Right atrium auricular region (tissue), 2 donors: ENCODE measurements at regions not wholly inside any gene's neighbourhood (a gene's known extent, or its start where the extent isn't known, plus 50 kb on each side); places are given as distances from the start of the nearest gene placed in this dataset.
"Not testable (repeated sequence)": the region's sequence is repeated elsewhere in the genome, so short reads cannot be mapped to it uniquely, and the experiment has no call there.

Experiments
- DNase-seq: peaks from one replicate; pipeline ENCODE4 v3.0.0-alpha.2; 2019; ENCODE audit warnings: low spot score
- H3K27ac ChIP-seq, 2 donors: fragments of 200-600 bp; sonication (generic); 1 replicate in 1 of 2; 2 replicates in 1 of 2; pipeline ENCODE4 v1.5.1; 2016 to 2019
- H3K27me3 ChIP-seq, 2 donors: fragments of 200-600 bp; sonication (generic); one replicate each; pipeline versions ENCODE4 v1.5.1 to v1.6.0; 2017 to 2019
- H3K36me3 ChIP-seq: fragments of 200-600 bp; sonication (generic); one replicate; pipeline ENCODE4 v1.5.1; 2016
- H3K4me1 ChIP-seq, 2 donors: fragments of 200-600 bp; sonication (generic); one replicate each; pipeline versions ENCODE4 v1.5.1 to v1.6.0; 2017 to 2019
- H3K4me3 ChIP-seq, 2 donors: fragments of 200-600 bp; sonication (generic); 1 replicate in 1 of 2; 2 replicates in 1 of 2; pipeline ENCODE4 v1.5.1; 2017 to 2019; ENCODE audit warnings: mild to moderate bottlenecking in 1 of 2, moderate library complexity in 1 of 2
- H3K9me3 ChIP-seq, 2 donors: fragments of 200-600 bp; sonication (generic); one replicate each; pipeline ENCODE4 v1.5.1; 2019
- TF ChIP-seq, protein P1 (sequence below), 2 donors: fragments of 200-600 bp; sonication (generic); IDR thresholded peaks; one replicate each; pipeline ENCODE4 v1.5.1; 2019; ENCODE audit warnings: antibody characterized with exemption in 2 of 2

DNA sequence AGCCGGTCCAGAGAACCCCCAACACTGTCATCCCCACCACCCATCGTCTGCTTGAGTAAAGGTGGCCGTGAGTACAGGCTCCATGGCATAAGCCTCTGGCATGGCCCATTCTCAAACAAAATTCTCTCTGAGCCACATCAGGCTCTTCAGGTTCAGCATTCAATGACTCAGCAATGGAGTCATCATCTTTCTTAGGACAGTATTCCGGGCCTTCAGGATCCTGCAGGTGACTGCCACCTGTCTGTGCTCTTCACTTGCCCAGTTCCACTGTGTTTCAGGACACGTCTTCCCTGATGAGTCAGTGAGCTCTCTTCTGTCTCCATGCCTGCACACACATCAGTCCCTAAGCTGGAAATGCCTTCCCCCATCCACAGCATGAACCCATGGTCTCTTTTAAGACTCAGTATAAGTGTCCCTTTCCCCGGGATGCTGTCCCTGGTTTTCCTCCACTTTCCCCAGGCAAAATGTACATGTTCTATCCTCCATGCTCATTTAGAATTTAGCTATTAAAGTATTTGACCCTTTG is 81.1 kb upstream of the FGGY start:
- Histone ChIP-seq H3K9me3 (no peaks in the 10 kb centered on the region), H3K36me3 (no peaks in the 10 kb centered on the region), H3K27me3 (no peaks in the 10 kb centered on the region), H3K27ac (no peak overlapping the region), H3K4me3 (no peak overlapping the region), H3K4me1 (no peaks in the 10 kb centered on the region)
- TF ChIP-seq, protein P1, sequence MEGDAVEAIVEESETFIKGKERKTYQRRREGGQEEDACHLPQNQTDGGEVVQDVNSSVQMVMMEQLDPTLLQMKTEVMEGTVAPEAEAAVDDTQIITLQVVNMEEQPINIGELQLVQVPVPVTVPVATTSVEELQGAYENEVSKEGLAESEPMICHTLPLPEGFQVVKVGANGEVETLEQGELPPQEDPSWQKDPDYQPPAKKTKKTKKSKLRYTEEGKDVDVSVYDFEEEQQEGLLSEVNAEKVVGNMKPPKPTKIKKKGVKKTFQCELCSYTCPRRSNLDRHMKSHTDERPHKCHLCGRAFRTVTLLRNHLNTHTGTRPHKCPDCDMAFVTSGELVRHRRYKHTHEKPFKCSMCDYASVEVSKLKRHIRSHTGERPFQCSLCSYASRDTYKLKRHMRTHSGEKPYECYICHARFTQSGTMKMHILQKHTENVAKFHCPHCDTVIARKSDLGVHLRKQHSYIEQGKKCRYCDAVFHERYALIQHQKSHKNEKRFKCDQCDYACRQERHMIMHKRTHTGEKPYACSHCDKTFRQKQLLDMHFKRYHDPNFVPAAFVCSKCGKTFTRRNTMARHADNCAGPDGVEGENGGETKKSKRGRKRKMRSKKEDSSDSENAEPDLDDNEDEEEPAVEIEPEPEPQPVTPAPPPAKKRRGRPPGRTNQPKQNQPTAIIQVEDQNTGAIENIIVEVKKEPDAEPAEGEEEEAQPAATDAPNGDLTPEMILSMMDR (IDR thresholded peaks at IDR 0.05): no peak
- DNase-seq: no peak

DNA sequence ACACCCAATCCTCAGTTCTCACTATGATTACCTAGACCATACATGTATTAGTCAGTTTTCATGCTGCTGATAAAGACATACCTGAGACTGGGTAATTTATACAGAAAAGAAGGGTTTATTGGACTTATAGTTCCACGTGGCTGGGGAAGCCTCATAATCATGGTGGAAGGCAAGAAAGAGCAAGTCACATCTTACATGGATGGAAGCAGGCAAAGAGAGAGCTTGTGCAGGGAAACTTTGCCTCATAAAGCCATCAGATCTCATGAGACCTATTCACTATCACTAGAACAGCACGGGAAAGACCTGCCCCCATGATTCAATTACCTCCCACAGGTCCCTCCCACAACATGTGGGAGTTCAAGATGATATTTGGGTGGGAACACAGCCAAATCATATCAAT is 79.5 kb upstream of the FGGY start:
- not testable (repeated sequence) for H3K9me3 ChIP-seq, H3K36me3 ChIP-seq, H3K4me3 ChIP-seq, H3K27ac ChIP-seq, DNase-seq, H3K4me1 ChIP-seq, H3K27me3 ChIP-seq

DNA sequence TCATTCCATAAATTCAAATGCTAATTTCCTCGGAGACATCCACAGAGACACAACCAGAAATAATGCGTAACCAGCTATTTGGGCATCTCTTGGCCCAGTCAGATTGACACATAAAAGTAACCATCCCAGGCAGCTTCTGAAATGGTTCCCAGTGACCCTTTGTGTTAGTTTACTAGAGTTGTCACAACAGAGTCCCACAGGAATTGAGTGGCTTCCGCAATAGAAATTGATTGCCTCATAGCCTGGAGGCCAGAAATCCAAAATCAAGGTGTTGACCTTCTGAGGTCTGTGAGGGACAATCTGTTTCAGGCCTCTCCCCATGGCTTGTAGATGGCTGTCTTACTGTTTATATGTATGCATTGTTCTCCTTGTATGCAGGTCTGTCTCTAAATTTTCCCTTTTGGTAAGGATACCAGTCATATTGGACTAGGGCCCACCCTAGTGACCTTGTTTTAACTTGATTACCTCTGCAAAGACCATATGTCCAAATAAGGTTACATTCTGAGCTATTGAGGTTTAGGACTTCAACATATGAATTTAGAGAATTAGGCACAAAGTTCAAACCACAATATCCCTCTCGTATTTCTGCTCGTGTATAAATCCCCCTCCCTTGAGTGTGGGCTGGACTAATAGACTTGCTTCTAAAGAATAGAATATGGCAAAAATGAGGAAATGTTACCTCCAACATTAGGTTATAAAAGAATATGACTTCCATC is 78.2 kb upstream of the FGGY start:
- Histone ChIP-seq H3K36me3 (no peaks in the 10 kb centered on the region), H3K9me3 (no peaks in the 10 kb centered on the region), H3K27ac (no peak overlapping the region), H3K27me3 (no peaks in the 10 kb centered on the region), H3K4me3 (no peak overlapping the region), H3K4me1 (no peaks in the 10 kb centered on the region)
- TF ChIP-seq, protein P1 (IDR thresholded peaks at IDR 0.05): no peak
- no peak for DNase-seq

DNA sequence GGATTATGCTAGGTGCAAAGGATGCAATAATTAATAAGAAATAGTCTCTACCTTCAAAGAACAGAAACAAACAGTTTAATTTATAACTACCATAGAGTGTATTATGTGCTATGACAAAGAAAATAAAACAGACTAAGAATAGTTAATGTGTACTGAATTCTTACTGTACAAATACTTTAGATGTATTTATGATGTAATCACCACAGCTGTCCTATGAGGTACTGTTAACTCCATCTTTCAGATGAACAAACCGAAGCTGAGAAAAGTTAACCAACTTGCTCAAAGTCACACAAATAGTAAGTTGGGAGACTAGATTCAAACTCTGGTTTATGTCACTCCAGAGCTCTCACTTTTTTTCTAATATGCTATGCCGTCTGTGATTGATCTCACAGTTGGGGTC is 77.0 kb upstream of the FGGY start:
- no peak overlapping the region for H3K27ac ChIP-seq
- TF ChIP-seq, protein P1 (IDR thresholded peaks at IDR 0.05): no peak
- DNase-seq: no peak

DNA sequence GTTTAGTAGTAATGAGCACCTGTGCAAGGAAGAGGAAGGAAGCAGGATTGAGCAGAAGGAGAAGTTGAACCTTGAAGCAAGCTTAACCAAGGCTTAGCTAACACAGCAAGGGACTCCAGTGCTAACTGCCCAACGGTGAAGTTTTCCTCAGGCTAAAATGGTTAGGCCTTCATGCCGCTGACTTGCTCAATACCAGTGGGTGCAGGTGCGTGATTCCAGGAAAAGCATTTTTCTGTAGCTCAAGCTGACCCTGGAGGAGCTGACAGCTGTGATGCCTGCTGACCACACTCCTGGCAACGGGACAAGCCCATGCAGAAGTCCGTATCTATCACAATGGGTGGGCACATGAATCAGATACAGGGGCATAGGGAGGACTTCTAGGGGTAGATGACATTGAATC is 76.5 kb upstream of the FGGY start:
- TF ChIP-seq, protein P1 (IDR thresholded peaks at IDR 0.05): no peak

More for the DNA sequence above, 77.0 kb upstream of the FGGY start:
- Histone ChIP-seq H3K36me3 (no peaks in the 10 kb centered on the region), H3K9me3 (no peaks in the 10 kb centered on the region), H3K27me3 (no peaks in the 10 kb centered on the region), H3K4me3 (no peak overlapping the region), H3K4me1 (no peaks in the 10 kb centered on the region)

DNA sequence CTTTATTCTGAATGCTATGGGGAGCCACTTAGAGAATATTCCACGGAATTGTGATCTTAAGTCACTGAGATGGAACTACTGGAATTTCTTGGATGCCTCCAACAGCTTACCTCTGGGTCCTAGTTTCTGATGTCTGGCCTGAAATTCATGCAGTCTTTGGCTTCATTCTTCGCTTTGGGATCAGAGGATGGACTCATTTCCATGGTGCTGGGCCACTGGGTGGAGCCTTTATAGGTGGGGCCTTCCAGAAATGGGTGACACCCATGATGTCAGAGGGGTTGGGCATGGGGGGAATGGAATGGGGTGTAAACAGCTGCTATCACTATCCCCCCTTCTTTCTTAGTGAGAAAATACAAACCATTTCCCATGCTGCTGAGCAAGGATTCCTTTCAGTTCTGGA is 73.7 kb upstream of the FGGY start:
- no peaks in the 10 kb centered on the region for H3K9me3 ChIP-seq
- H3K27ac ChIP-seq: peak overlapping the region in 1 of 2 donors; percentile 46
- TF ChIP-seq, protein P1 (IDR thresholded peaks at IDR 0.05): no peak
- H3K27me3 ChIP-seq: no peaks in the 10 kb centered on the region
- H3K36me3 ChIP-seq: no peaks in the 10 kb centered on the region
- H3K4me3 ChIP-seq: no peak overlapping the region
- no peak for DNase-seq
- no peaks in the 10 kb centered on the region for H3K4me1 ChIP-seq

More for the DNA sequence above, 76.5 kb upstream of the FGGY start:
- no peak for DNase-seq
- H3K9me3 ChIP-seq: no peaks in the 10 kb centered on the region
- H3K4me1 ChIP-seq: no peaks in the 10 kb centered on the region
- H3K36me3 ChIP-seq: no peaks in the 10 kb centered on the region
- H3K27ac ChIP-seq: no peak overlapping the region
- H3K4me3 ChIP-seq: no peak overlapping the region
- H3K27me3 ChIP-seq: no peaks in the 10 kb centered on the region
